ENCODE measurements at regions not wholly inside any gene's neighbourhood (a gene's known extent, or its start where the extent isn't known, plus 50 kb on each side); places are given as distances from the start of the nearest gene placed in this dataset.

DNA sequence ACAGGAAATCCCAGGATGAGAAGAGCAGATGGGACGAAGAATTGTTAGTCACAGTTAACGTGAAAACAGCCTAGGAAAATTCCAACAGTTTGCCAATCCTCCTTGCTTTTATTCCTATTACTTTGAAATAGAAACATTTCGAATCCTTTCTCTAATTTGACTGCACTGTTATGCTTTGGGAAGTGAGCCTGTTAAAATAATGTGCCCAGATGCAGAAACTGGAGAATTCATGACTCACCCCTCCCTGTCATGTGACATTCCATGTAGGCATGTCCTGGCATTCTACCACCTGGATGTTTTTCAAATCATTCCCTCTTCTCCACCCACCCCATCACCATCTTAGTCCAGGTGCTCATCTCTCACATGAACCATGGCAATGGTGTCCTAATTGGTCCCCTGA, 107.3 kb downstream of the MINAR1 start:
- no peak for DNase-seq (ENCODE audit: low spot score)
- Histone ChIP-seq H3K36me3 (no peaks in the 10 kb centered on the region), H3K9me3 (no peaks in the 10 kb centered on the region), H3K4me3 (no peak overlapping the region), H3K27ac (no peak overlapping the region), H3K27me3 (no peaks in the 10 kb centered on the region), H3K4me1 (no peaks in the 10 kb centered on the region)
- TF ChIP-seq, protein P1, sequence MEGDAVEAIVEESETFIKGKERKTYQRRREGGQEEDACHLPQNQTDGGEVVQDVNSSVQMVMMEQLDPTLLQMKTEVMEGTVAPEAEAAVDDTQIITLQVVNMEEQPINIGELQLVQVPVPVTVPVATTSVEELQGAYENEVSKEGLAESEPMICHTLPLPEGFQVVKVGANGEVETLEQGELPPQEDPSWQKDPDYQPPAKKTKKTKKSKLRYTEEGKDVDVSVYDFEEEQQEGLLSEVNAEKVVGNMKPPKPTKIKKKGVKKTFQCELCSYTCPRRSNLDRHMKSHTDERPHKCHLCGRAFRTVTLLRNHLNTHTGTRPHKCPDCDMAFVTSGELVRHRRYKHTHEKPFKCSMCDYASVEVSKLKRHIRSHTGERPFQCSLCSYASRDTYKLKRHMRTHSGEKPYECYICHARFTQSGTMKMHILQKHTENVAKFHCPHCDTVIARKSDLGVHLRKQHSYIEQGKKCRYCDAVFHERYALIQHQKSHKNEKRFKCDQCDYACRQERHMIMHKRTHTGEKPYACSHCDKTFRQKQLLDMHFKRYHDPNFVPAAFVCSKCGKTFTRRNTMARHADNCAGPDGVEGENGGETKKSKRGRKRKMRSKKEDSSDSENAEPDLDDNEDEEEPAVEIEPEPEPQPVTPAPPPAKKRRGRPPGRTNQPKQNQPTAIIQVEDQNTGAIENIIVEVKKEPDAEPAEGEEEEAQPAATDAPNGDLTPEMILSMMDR (IDR thresholded peaks at IDR 0.05): no peak

DNA sequence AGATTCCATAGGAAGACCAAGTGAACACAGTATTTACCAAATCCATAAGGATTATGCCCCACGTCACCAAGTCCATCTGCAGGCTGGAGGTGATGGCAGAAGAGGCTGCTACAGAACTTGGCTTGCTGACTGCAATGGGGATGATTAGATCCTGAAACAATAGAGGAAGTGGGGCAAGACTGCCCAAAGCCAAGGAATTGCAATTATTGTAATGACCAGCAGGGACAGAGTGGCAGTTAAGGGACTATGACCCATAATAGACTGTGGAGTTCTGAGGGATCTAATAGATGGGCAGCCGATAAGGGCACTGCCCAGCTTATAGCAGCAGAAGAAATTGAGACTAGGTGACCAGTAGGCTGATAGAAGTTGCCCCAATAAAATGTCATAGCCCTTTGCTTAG, 108.4 kb downstream of the MINAR1 start:
- DNase-seq (ENCODE audit: low spot score): no peak
- Histone ChIP-seq H3K9me3 (no peaks in the 10 kb centered on the region), H3K4me3 (no peak overlapping the region), H3K36me3 (no peaks in the 10 kb centered on the region), H3K4me1 (no peaks in the 10 kb centered on the region), H3K27me3 (no peaks in the 10 kb centered on the region), H3K27ac (no peak overlapping the region)
- TF ChIP-seq, protein P1 (IDR thresholded peaks at IDR 0.05): no peak

GRCh38 chr15:79541196-79541595, 109.1 kb downstream of the MINAR1 start:
- no peaks in the 10 kb centered on the region for H3K27me3 ChIP-seq
- H3K4me1 ChIP-seq: no peaks in the 10 kb centered on the region
- H3K36me3 ChIP-seq: no peaks in the 10 kb centered on the region
- no peak overlapping the region for H3K4me3 ChIP-seq
- DNase-seq (ENCODE audit: low spot score): no peak
- H3K27ac ChIP-seq: no peak overlapping the region
- H3K9me3 ChIP-seq: no peaks in the 10 kb centered on the region
- TF ChIP-seq, protein P1 (IDR thresholded peaks at IDR 0.05): no peak

DNA sequence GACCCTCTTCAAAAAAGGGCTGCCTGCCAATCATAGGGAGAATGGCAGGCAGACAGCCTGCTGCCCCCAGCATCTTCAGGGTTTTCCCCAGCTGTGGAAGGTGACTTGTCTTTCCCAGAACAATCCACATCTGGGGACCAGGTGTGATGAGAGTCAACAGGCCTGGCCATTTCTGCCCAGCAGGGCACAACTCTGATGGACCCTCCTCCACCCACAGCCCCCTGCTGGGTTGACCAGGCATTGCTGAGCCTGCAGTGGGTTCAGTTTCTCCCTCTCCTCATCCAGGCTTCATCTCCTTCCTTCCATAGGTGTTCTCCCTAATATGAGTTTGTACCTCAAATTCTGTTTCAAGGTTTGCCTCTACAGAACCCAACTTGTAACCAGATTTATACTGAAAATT, 111.0 kb downstream of the MINAR1 start:
- Histone ChIP-seq H3K27me3 (no peaks in the 10 kb centered on the region), H3K27ac (no peak overlapping the region), H3K4me1 (no peaks in the 10 kb centered on the region), H3K4me3 (no peak overlapping the region), H3K9me3 (no peaks in the 10 kb centered on the region), H3K36me3 (no peaks in the 10 kb centered on the region)
- TF ChIP-seq, protein P1 (IDR thresholded peaks at IDR 0.05): no peak
- no peak for DNase-seq (ENCODE audit: low spot score)

DNA sequence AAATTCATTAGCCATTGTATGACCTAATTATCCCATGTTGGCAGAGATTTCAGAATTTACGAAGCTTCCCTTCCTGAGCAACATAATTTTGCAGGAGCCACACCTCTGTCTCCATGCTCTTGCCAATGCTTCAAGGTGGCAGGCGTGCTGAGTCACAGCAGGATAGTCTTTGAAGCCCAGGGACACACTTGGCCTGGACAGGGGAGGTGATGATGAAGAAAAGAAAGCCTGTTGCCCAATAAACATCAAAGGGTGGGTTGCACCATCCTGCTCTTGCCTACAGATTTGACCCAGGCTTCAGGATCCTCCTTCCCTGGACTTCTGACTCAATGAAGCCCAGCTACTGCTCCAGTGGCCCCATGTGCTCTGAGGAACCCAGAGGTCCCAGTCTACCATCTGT, 117.1 kb downstream of the MINAR1 start:
- TF ChIP-seq, protein P1 (IDR thresholded peaks at IDR 0.05): no peak
- no peaks in the 10 kb centered on the region for H3K36me3 ChIP-seq
- H3K9me3 ChIP-seq: no peaks in the 10 kb centered on the region
- no peak overlapping the region for H3K27ac ChIP-seq
- no peak for DNase-seq (ENCODE audit: low spot score)
- no peak overlapping the region for H3K4me3 ChIP-seq
- H3K4me1 ChIP-seq: no peaks in the 10 kb centered on the region
- no peaks in the 10 kb centered on the region for H3K27me3 ChIP-seq

DNA sequence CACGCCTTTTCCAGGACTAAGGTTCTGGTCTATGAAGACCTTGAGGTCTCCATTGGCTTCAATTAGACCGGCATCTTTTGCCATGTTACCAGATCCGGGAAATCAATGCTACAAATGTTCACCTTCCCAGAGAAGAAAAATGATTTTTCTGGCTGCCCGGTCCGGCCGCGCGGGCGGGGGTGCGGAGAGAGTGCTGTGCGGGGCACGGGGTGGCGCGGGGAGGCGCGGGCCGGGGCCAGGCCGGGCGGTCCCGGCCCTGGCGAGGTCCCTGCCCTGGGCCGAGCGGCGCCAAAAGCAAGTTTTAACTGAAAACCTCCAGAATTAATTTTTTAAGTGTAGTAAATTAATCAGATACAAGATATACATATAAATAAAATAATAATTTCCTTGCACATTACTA, 128.2 kb downstream of the MINAR1 start:
- DNase-seq (ENCODE audit: low spot score): no peak
- TF ChIP-seq, protein P1 (IDR thresholded peaks at IDR 0.05): no peak

More for the DNA sequence above, 128.2 kb downstream of the MINAR1 start:
- Histone ChIP-seq H3K27me3 (no peaks in the 10 kb centered on the region), H3K9me3 (no peaks in the 10 kb centered on the region), H3K4me3 (no peak overlapping the region), H3K4me1 (no peaks in the 10 kb centered on the region), H3K36me3 (no peaks in the 10 kb centered on the region), H3K27ac (no peak overlapping the region)
